Activated CD8-positive, alpha-beta memory T cell treated with anti-CD3 and anti-CD28 coated beads for 36 hours (primary cell): ENCODE measurements at regions not wholly inside any gene's neighbourhood (a gene's known extent, or its start where the extent isn't known, plus 50 kb on each side); places are given as distances from the start of the nearest gene placed in this dataset.

Experiments
- CTCF ChIA-PET: fragments of 350-600 bp; sonication (Branson Sonifier 250); formaldehyde crosslinking; loops from one replicate; lab custom pipeline; 2021; ENCODE audit warnings: antibody characterized with exemption; lab: Charles Lee
- POLR2A ChIA-PET: fragments of 350-600 bp; sonication (Branson Sonifier 250); formaldehyde crosslinking; loops from one replicate; lab custom pipeline; 2021; ENCODE audit warnings: antibody characterized with exemption; lab: Charles Lee

GRCh38 chr12:85661461-85662206 lies 174.6 kb downstream of the RASSF9 start:
- POLR2A ChIA-PET, result no interaction called here

GRCh38 chr12:85662207-85662602 lies 174.0 kb downstream of the RASSF9 start:
- CTCF ChIA-PET, result no interaction called here
- POLR2A ChIA-PET, result no interaction called here

More at GRCh38 chr12:85661461-85662206, 174.6 kb downstream of the RASSF9 start:
- CTCF ChIA-PET, result no interaction called here

GRCh38 chr12:85663631-85664030 lies 172.6 kb downstream of the RASSF9 start:
- CTCF ChIA-PET, result no interaction called here
- POLR2A ChIA-PET, result no interaction called here

GRCh38 chr12:85664429-85664828 lies 171.8 kb downstream of the RASSF9 start:
- CTCF ChIA-PET, result no interaction called here
- POLR2A ChIA-PET, result no interaction called here

GRCh38 chr12:85669911-85670310 lies 166.3 kb downstream of the RASSF9 start:
- ChIA-PET POLR2A (no interaction called here), CTCF (no interaction called here)

- CTCF ChIA-PET, result no interaction called here
- POLR2A ChIA-PET, result no interaction called here
Observed at GRCh38 chr12:85672436-85672835, 163.8 kb downstream of the RASSF9 start.

- ChIA-PET POLR2A (no interaction called here), CTCF (no interaction called here)
Observed at GRCh38 chr12:85673921-85674420, 162.2 kb downstream of the RASSF9 start.

GRCh38 chr12:85676816-85677749 lies 159.1 kb downstream of the RASSF9 start:
- POLR2A ChIA-PET, result no interaction called here
- CTCF ChIA-PET, result no interaction called here

GRCh38 chr12:85679296-85679695 lies 156.9 kb downstream of the RASSF9 start:
- POLR2A ChIA-PET, result no interaction called here
- CTCF ChIA-PET, result no interaction called here

- ChIA-PET POLR2A (no interaction called here), CTCF (no interaction called here)
Observed at GRCh38 chr12:85680881-85681280, 155.3 kb downstream of the RASSF9 start.

GRCh38 chr12:85681333-85681732 lies 154.9 kb downstream of the RASSF9 start:
- ChIA-PET CTCF (no interaction called here), POLR2A (no interaction called here)

GRCh38 chr12:85683051-85683450 lies 153.2 kb downstream of the RASSF9 start:
- POLR2A ChIA-PET, result no interaction called here
- CTCF ChIA-PET, result no interaction called here

GRCh38 chr12:85688837-85689236 lies 147.4 kb downstream of the RASSF9 start:
- CTCF ChIA-PET, result no interaction called here
- POLR2A ChIA-PET, result no interaction called here

- CTCF ChIA-PET, result no interaction called here
- POLR2A ChIA-PET, result no interaction called here
Observed at GRCh38 chr12:85690146-85690545, 146.1 kb downstream of the RASSF9 start.

- POLR2A ChIA-PET, result no interaction called here
- CTCF ChIA-PET, result no interaction called here
Observed at GRCh38 chr12:85693093-85693665, 143.0 kb downstream of the RASSF9 start.

- ChIA-PET POLR2A (no interaction called here), CTCF (no interaction called here)
Observed at GRCh38 chr12:85695097-85695715, 141.0 kb downstream of the RASSF9 start.

GRCh38 chr12:85697003-85697402 lies 139.2 kb downstream of the RASSF9 start:
- CTCF ChIA-PET, result no interaction called here
- POLR2A ChIA-PET, result no interaction called here

- ChIA-PET POLR2A (no interaction called here), CTCF (no interaction called here)
Observed at GRCh38 chr12:85698937-85699336, 137.3 kb downstream of the RASSF9 start.

- ChIA-PET CTCF (no interaction called here), POLR2A (no interaction called here)
Observed at GRCh38 chr12:85708775-85709174, 127.4 kb downstream of the RASSF9 start.
